ENCODE measurements at regions not wholly inside any gene's neighbourhood (a gene's known extent, or its start where the extent isn't known, plus 50 kb on each side); places are given as distances from the start of the nearest gene placed in this dataset.

- Histone ChIP-seq H3K4me1 (no peaks in the 10 kb centered on the region), H3K4me3 (no peak overlapping the region), H3K36me3 (no peaks in the 10 kb centered on the region), H3K27me3 (peaks cover 0 to 16% (median 0%) of the 10 kb centered on the region in 4 donors), H3K9me3 (peaks cover 0 to 11% (median 2%) of the 10 kb centered on the region in 4 donors), H3K27ac (replicated peaks in 1 of 4) (no peak overlapping the region)
- intact Hi-C loops (cut with DNase I) = no loop called here
- DNase-seq (ENCODE audit: extremely low spot score) = no peak
- 64% methylated on average over 4 of the region's 4 CpGs for WGBS
- TF ChIP-seq EP300 (IDR thresholded peaks at IDR 0.05) = no peak
- no peak for TF ChIP-seq CTCF (IDR thresholded peaks at IDR 0.05)
- TF ChIP-seq POLR2A (IDR thresholded peaks at IDR 0.05; ENCODE audit: low read depth) = no peak
- no peak for TF ChIP-seq POLR2AphosphoS5 (IDR thresholded peaks at IDR 0.05)
Measured at GRCh38 chr3:13766128-13766527, 113.7 kb downstream of the WNT7A start.

GRCh38 chr3:13764161-13764560 is 115.7 kb downstream of the WNT7A start:
- TF ChIP-seq EP300 (IDR thresholded peaks at IDR 0.05) = no peak
- no peak for TF ChIP-seq POLR2A (IDR thresholded peaks at IDR 0.05; ENCODE audit: low read depth)
- TF ChIP-seq POLR2AphosphoS5 (IDR thresholded peaks at IDR 0.05) = no peak
- no peak for TF ChIP-seq CTCF (IDR thresholded peaks at IDR 0.05)
- no peaks in the 10 kb centered on the region for H3K36me3 ChIP-seq
- intact Hi-C loops (cut with DNase I) = no loop called here
- 77% methylated on average over 9 of the region's 9 CpGs for WGBS
- no peak for DNase-seq (ENCODE audit: extremely low spot score)
- peaks cover 0 to 11% (median 2%) of the 10 kb centered on the region in 4 donors for H3K9me3 ChIP-seq
- H3K4me1 ChIP-seq = no peaks in the 10 kb centered on the region
- H3K4me3 ChIP-seq = no peak overlapping the region
- peaks cover 0 to 16% (median 0%) of the 10 kb centered on the region in 4 donors for H3K27me3 ChIP-seq
- no peak overlapping the region for H3K27ac ChIP-seq (replicated peaks in 1 of 4)

- Histone ChIP-seq H3K4me3 (no peak overlapping the region), H3K9me3 (peaks cover 0 to 11% (median 2%) of the 10 kb centered on the region in 4 donors), H3K27me3 (peaks cover 0 to 9% (median 0%) of the 10 kb centered on the region in 4 donors), H3K36me3 (no peaks in the 10 kb centered on the region), H3K4me1 (no peaks in the 10 kb centered on the region), H3K27ac (replicated peaks in 1 of 4) (no peak overlapping the region)
- intact Hi-C loops (cut with DNase I) = no loop called here
- TF ChIP-seq POLR2A (IDR thresholded peaks at IDR 0.05; ENCODE audit: low read depth) (no peak), POLR2AphosphoS5 (IDR thresholded peaks at IDR 0.05) (no peak), EP300 (IDR thresholded peaks at IDR 0.05) (no peak), CTCF (IDR thresholded peaks at IDR 0.05) (no peak)
- WGBS = 66% methylated on average over 7 of the region's 7 CpGs
- DNase-seq (ENCODE audit: extremely low spot score) = no peak
Measured at GRCh38 chr3:13762906-13763305, 117.0 kb downstream of the WNT7A start.

GRCh38 chr3:13750731-13751130 is 129.1 kb downstream of the WNT7A start:
- Histone ChIP-seq H3K9me3 (peaks cover 0 to 13% (median 5%) of the 10 kb centered on the region in 4 donors), H3K4me3 (no peak overlapping the region), H3K27ac (replicated peaks in 1 of 4) (no peak overlapping the region), H3K4me1 (no peaks in the 10 kb centered on the region), H3K27me3 (peaks cover 0 to 27% (median 0%) of the 10 kb centered on the region in 4 donors), H3K36me3 (no peaks in the 10 kb centered on the region)
- 100% methylated on average over 1 of the region's 1 CpG for WGBS
- TF ChIP-seq EP300 (IDR thresholded peaks at IDR 0.05) (no peak), POLR2AphosphoS5 (IDR thresholded peaks at IDR 0.05) (no peak), CTCF (IDR thresholded peaks at IDR 0.05) (no peak), POLR2A (IDR thresholded peaks at IDR 0.05; ENCODE audit: low read depth) (no peak)
- intact Hi-C loops (cut with DNase I) = no loop called here
- peak; percentile 84 for DNase-seq (ENCODE audit: extremely low spot score)

GRCh38 chr3:13750215-13750614 is 129.7 kb downstream of the WNT7A start:
- Histone ChIP-seq H3K4me1 (no peaks in the 10 kb centered on the region), H3K27me3 (peaks cover 0 to 31% (median 0%) of the 10 kb centered on the region in 4 donors), H3K27ac (replicated peaks in 1 of 4) (no peak overlapping the region), H3K36me3 (no peaks in the 10 kb centered on the region), H3K4me3 (no peak overlapping the region), H3K9me3 (peaks cover 0 to 8% (median 2%) of the 10 kb centered on the region in 4 donors)
- TF ChIP-seq POLR2A (IDR thresholded peaks at IDR 0.05; ENCODE audit: low read depth) (no peak), CTCF (IDR thresholded peaks at IDR 0.05) (no peak), EP300 (IDR thresholded peaks at IDR 0.05) (no peak), POLR2AphosphoS5 (IDR thresholded peaks at IDR 0.05) (no peak)
- 70% methylated on average over 5 of the region's 5 CpGs for WGBS
- intact Hi-C loops (cut with DNase I) = no loop called here
- DNase-seq (ENCODE audit: extremely low spot score) = peak; percentile 72
